ENCODE measurements at regions not wholly inside any gene's neighbourhood (a gene's known extent, or its start where the extent isn't known, plus 50 kb on each side); places are given as distances from the start of the nearest gene placed in this dataset.

GRCh38 chr9:13568841-13569601 lies 289.5 kb upstream of the MPDZ start:
- no peak for TF ChIP-seq CTCF (IDR thresholded peaks at IDR 0.05)
- no peak for TF ChIP-seq POLR2A (IDR thresholded peaks at IDR 0.05)
- TF ChIP-seq EP300 (IDR thresholded peaks at IDR 0.05): no peak
